Adrenal gland (tissue), 5 donors: ENCODE measurements at regions not wholly inside any gene's neighbourhood (a gene's known extent, or its start where the extent isn't known, plus 50 kb on each side); places are given as distances from the start of the nearest gene placed in this dataset.

Experiments used
- CTCF ChIP-seq, 6 experiments: fragments of 450-650 bp in 4 of 6; fragments of 200-600 bp in 2 of 6; sonication (generic) in 1 of 6; IDR thresholded peaks; 1 replicate in 5 of 6; 2 replicates in 1 of 6; pipeline versions ENCODE4 v1.5.1 to v1.8.0; 2016 to 2021; ENCODE audit warnings: antibody characterized with exemption in 6 of 6, mild to moderate bottlenecking in 2 of 6, moderate library complexity in 1 of 6
- POLR2A ChIP-seq, 2 donors: fragments of 450-650 bp; IDR thresholded peaks; one replicate each; pipeline ENCODE4 v1.6.1; 2017; ENCODE audit warnings: antibody characterized with exemption in 2 of 2, mild to moderate bottlenecking in 2 of 2, moderate library complexity in 1 of 2
- donor health status: DM: no; HTN: no; CAD: no.

- TF ChIP-seq CTCF (IDR thresholded peaks at IDR 0.05) (no peak), POLR2A (IDR thresholded peaks at IDR 0.05) (no peak)
Observed at GRCh38 chr1:157219600-157219999, 81.4 kb upstream of the ETV3 start.
